ENCODE measurements at regions not wholly inside any gene's neighbourhood (a gene's known extent, or its start where the extent isn't known, plus 50 kb on each side); places are given as distances from the start of the nearest gene placed in this dataset.
A peak's percentile ranks its signal among the peaks of the same experiment; 100 is the strongest.

GRCh38 chr11:126129727-126130671 is 67.3 kb upstream of the CDON start:
- DNase-seq: no peak

GRCh38 chr11:126127898-126128297 is 65.2 kb upstream of the CDON start:
- DNase-seq: no peak

GRCh38 chr11:126127284-126127845 is 64.7 kb upstream of the CDON start:
- no peak for DNase-seq

- no peak for DNase-seq
These were observed 61.6 kb upstream of the CDON start for GRCh38 chr11:126124231-126124661.

- no peak for DNase-seq
These were observed 61.0 kb upstream of the CDON start for GRCh38 chr11:126123686-126124085.

- DNase-seq: no peak
These were observed 60.2 kb upstream of the CDON start for GRCh38 chr11:126122863-126123262.

GRCh38 chr11:126121296-126121695 is 58.6 kb upstream of the CDON start:
- DNase-seq: no peak

GRCh38 chr11:126118806-126119205 is 56.1 kb upstream of the CDON start:
- DNase-seq: no peak

- peak; percentile 83 for DNase-seq
These were observed 53.2 kb upstream of the CDON start for GRCh38 chr11:126115816-126116331.

GRCh38 chr11:126115127-126115495 is 52.4 kb upstream of the CDON start:
- no peak for DNase-seq

- no peak for DNase-seq
These were observed 51.9 kb upstream of the CDON start for GRCh38 chr11:126114486-126115126.

GRCh38 chr11:126113963-126114362 is 51.3 kb upstream of the CDON start:
- no peak for DNase-seq

- DNase-seq: no peak
These were observed 50.9 kb upstream of the CDON start for GRCh38 chr11:126113515-126113957.

- DNase-seq: no peak
These were observed 50.3 kb upstream of the CDON start for GRCh38 chr11:126113012-126113411.

- peak; percentile 65 for DNase-seq
These were observed 49.9 kb upstream of the CDON start for GRCh38 chr11:126112547-126112946.
